ENCODE measurements at regions not wholly inside any gene's neighbourhood (a gene's known extent, or its start where the extent isn't known, plus 50 kb on each side); places are given as distances from the start of the nearest gene placed in this dataset.

- TF ChIP-seq CTCF (IDR thresholded peaks at IDR 0.05; ENCODE audit: extremely low read depth in 1 of 2, insufficient read depth in 1 of 2, low read depth in 1 of 2, low read length in 2 of 2) = no peak
- TF ChIP-seq POLR2AphosphoS5 (IDR thresholded peaks at IDR 0.05; ENCODE audit: insufficient read depth, low read depth, low read length) = no peak
- TF ChIP-seq MYC (IDR thresholded peaks at IDR 0.05; ENCODE audit: low read depth, low read length) = no peak
- TF ChIP-seq EZH2 (IDR thresholded peaks at IDR 0.05; ENCODE audit: borderline replicate concordance, low read depth, low read length, severe bottlenecking) = no peak
- no peak for TF ChIP-seq MAX (IDR thresholded peaks at IDR 0.05; ENCODE audit: insufficient read depth, insufficient read length)
- TF ChIP-seq JUN (IDR thresholded peaks at IDR 0.05; ENCODE audit: borderline replicate concordance, insufficient read depth, insufficient read length, low read depth) = no peak
These were observed 167.1 kb downstream of the KCNJ2 start for GRCh38 chr17:70336411-70336810.

All from endothelial cell of umbilical vein (primary cell).